ENCODE measurements at regions not wholly inside any gene's neighbourhood (a gene's known extent, or its start where the extent isn't known, plus 50 kb on each side); places are given as distances from the start of the nearest gene placed in this dataset.

DNA sequence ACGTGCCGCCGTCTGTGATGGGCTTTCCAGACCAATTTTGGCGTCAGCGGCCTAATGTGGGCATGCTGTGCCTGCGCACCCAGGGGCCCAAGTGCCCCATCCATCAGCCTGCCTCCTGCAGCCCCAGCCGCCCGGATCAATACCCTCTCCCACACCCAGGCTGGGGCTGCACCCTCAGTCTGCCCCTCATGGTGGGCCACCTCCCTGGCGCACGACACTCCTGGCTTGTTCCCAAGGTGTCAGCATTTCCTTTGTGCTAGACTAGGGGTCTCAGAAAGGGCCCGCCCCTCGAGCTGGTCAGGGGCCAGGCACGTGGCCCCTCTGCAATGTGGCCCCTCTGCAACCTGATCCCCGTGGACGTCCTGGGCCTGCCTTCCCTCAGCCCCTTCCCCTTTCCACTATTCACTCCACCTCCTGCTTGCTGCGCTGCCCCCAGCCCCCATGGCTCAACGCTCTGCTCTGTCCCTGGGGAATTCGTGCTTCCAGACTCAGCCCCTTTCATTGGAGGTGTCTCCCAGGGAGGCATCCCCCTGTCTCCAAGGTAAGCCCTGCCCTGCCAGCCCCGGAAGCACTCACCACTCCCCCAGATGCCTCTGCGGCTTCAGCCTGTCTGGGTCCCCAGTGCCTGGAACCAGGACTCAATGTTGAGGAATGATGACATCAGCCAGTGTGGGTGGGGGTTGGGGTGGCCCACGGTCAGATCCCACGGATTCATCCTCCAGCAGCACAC lies 130.8 kb downstream of the HMX1 start:
- Histone ChIP-seq H3K14ac (ENCODE audit: insufficient read length) (no peak overlapping the region), H3K27ac (ENCODE audit: low read depth, low read length) (no peak overlapping the region), H3K4me3 (ENCODE audit: extremely low read depth in 1 of 4, insufficient read depth in 2 of 4, low read depth in 3 of 4, low read length in 4 of 4) (no peak overlapping the region), H3K79me1 (ENCODE audit: low read depth, low read length) (no peaks in the 10 kb centered on the region), H2AFZ (ENCODE audit: low read length) (peak overlapping the region; percentile 65), H3K23me2 (ENCODE audit: low read depth, low read length) (no peaks in the 10 kb centered on the region; the same call in 1 of the 2 replicates), H4K5ac (ENCODE audit: insufficient read length, low read depth, low read length) (no peak overlapping the region), H2BK15ac (ENCODE audit: low read length) (no peak overlapping the region), H3K4me1 (replicated peaks in 1 of 4; ENCODE audit: control insufficient read depth in 3 of 4, insufficient read depth in 4 of 4, low read length in 3 of 4) (no peaks in the 10 kb centered on the region; a peak in 1 of 7 replicates), H4K91ac (replicated peaks; ENCODE audit: insufficient read length, low read length) (no peak overlapping the region), H4K8ac (ENCODE audit: extremely low read depth, insufficient read depth, low read length) (peak overlapping the region; percentile 80), H3K9me3 (ENCODE audit: insufficient read depth in 2 of 2, low read depth in 1 of 2, low read length in 1 of 2) (no peaks in the 10 kb centered on the region), H2BK12ac (ENCODE audit: low read depth, low read length) (0 out of 2 replicates have a peak overlapping the region, but pooled peaks have one; percentile 27), H4K20me1 (replicated peaks in 1 of 2; ENCODE audit: control insufficient read depth in 1 of 2, insufficient read depth in 2 of 2, low read length in 2 of 2) (no peaks in the 10 kb centered on the region), H3K27me3 (replicated peaks in 1 of 4; ENCODE audit: control insufficient read depth in 3 of 4, extremely low read depth in 1 of 4, insufficient read depth in 3 of 4, low read length in 3 of 4) (no peaks in the 10 kb centered on the region; a peak in 1 of 7 replicates), H3K79me2 (ENCODE audit: control insufficient read depth in 1 of 2, insufficient read depth in 2 of 2, low read length in 2 of 2) (no peaks in the 10 kb centered on the region), H3K23ac (ENCODE audit: insufficient read length) (no peak overlapping the region), H3K4me2 (ENCODE audit: insufficient read depth in 1 of 2, low read depth in 2 of 2, low read length in 2 of 2) (no peak overlapping the region), H3K56ac (replicated peaks; ENCODE audit: insufficient read length, low read depth, low read length) (no peak overlapping the region), H2BK120ac (replicated peaks; ENCODE audit: low read depth, low read length) (no peak overlapping the region), H3K18ac (ENCODE audit: extremely low read depth, low read length) (no peak overlapping the region), H2BK5ac (ENCODE audit: low read depth, low read length) (no peak overlapping the region), H3K4ac (replicated peaks; ENCODE audit: insufficient read length, low read depth, low read length) (no peak overlapping the region), H3K9ac (replicated peaks in 1 of 4; ENCODE audit: extremely low read depth in 1 of 4, low read depth in 3 of 4, low read length in 3 of 4) (no peak overlapping the region), H2BK20ac (ENCODE audit: low read length) (no peak overlapping the region), H3K36me3 (ENCODE audit: control insufficient read depth in 2 of 4, insufficient read depth in 4 of 4, low read length in 3 of 4) (no peaks in the 10 kb centered on the region), H2AK5ac (ENCODE audit: low read depth, low read length) (no peak overlapping the region)
- DNase-seq (ENCODE audit: low read depth in 1 of 2, low spot score in 2 of 2) (no peak), FAIRE-seq (no peak)
- CTCF ChIA-PET (ENCODE audit: partially characterized antibody), result no interaction called here
- 89% methylated on average over 18 of the region's 22 CpGs; no CpG with 5 or more reads in 1 of the 2 experiments for whole genome bisulfite sequencing, 2 experiments (ENCODE audit: extremely low coverage in 1 of 2, insufficient coverage in 1 of 2, insufficient read length in 1 of 2, insufficient replicate concordance in 2 of 2, low coverage in 1 of 2, low lambda C conversion rate in 2 of 2, missing lambda C conversion rate in 1 of 2)
- POLR2A ChIA-PET (ENCODE audit: partially characterized antibody), result no interaction called here
- TF ChIP-seq, protein P1, sequence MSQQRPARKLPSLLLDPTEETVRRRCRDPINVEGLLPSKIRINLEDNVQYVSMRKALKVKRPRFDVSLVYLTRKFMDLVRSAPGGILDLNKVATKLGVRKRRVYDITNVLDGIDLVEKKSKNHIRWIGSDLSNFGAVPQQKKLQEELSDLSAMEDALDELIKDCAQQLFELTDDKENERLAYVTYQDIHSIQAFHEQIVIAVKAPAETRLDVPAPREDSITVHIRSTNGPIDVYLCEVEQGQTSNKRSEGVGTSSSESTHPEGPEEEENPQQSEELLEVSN (IDR thresholded peaks at IDR 0.05), result no peak
- no peak for TF ChIP-seq SAP30 (IDR thresholded peaks at IDR 0.05; ENCODE audit: insufficient read depth, insufficient replicate concordance, low read length)
- TF ChIP-seq, protein P2, sequence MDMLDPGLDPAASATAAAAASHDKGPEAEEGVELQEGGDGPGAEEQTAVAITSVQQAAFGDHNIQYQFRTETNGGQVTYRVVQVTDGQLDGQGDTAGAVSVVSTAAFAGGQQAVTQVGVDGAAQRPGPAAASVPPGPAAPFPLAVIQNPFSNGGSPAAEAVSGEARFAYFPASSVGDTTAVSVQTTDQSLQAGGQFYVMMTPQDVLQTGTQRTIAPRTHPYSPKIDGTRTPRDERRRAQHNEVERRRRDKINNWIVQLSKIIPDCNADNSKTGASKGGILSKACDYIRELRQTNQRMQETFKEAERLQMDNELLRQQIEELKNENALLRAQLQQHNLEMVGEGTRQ (IDR thresholded peaks at IDR 0.05; ENCODE audit: low read length), result no peak

All from H1 (cell line).